Esophagus squamous epithelium (tissue), 4 donors: ENCODE measurements at regions not wholly inside any gene's neighbourhood (a gene's known extent, or its start where the extent isn't known, plus 50 kb on each side); places are given as distances from the start of the nearest gene placed in this dataset.

ENCODE experiments used
- CTCF ChIP-seq, 6 experiments: fragments of 450-650 bp in 4 of 6; fragments of 200-600 bp in 2 of 6; sonication (generic) in 2 of 6; IDR thresholded peaks; one replicate each; pipeline ENCODE4 v1.5.1; 2016 to 2019; ENCODE audit warnings: antibody characterized with exemption in 6 of 6, mild to moderate bottlenecking in 4 of 6, moderate library complexity in 4 of 6
- POLR2A ChIP-seq, 4 donors: fragments of 450-650 bp; IDR thresholded peaks; one replicate each; pipeline ENCODE4 v1.6.1; 2017; ENCODE audit warnings: antibody characterized with exemption in 4 of 4, mild to moderate bottlenecking in 4 of 4, moderate library complexity in 3 of 4

- TF ChIP-seq POLR2A (IDR thresholded peaks at IDR 0.05) (no peak), CTCF (IDR thresholded peaks at IDR 0.05) (no peak)
Measured at GRCh38 chrX:42515939-42516338, 262.0 kb downstream of the PPP1R2C start.
